ENCODE measurements at regions not wholly inside any gene's neighbourhood (a gene's known extent, or its start where the extent isn't known, plus 50 kb on each side); places are given as distances from the start of the nearest gene placed in this dataset.

- H3K27ac ChIP-seq = no peak overlapping the region
- TF ChIP-seq CTCF (IDR thresholded peaks at IDR 0.05) (no peak), ZFX (IDR thresholded peaks at IDR 0.05; ENCODE audit: borderline replicate concordance) (no peak)
Observed at GRCh38 chr18:44259610-44260009, 421.1 kb upstream of the SETBP1 start.

- no peak overlapping the region for H3K27ac ChIP-seq
- TF ChIP-seq CTCF (IDR thresholded peaks at IDR 0.05) (no peak), ZFX (IDR thresholded peaks at IDR 0.05; ENCODE audit: borderline replicate concordance) (no peak)
Observed at GRCh38 chr18:44265437-44265836, 415.3 kb upstream of the SETBP1 start.

GRCh38 chr18:44273298-44273697 lies 407.4 kb upstream of the SETBP1 start:
- no peak overlapping the region for H3K27ac ChIP-seq
- TF ChIP-seq ZFX (IDR thresholded peaks at IDR 0.05; ENCODE audit: borderline replicate concordance) (no peak), CTCF (IDR thresholded peaks at IDR 0.05) (no peak)

- TF ChIP-seq ZFX (IDR thresholded peaks at IDR 0.05; ENCODE audit: borderline replicate concordance) (no peak), CTCF (IDR thresholded peaks at IDR 0.05) (no peak)
- H3K27ac ChIP-seq = no peak overlapping the region
Observed at GRCh38 chr18:44280479-44280878, 400.2 kb upstream of the SETBP1 start.

GRCh38 chr18:44286049-44286448 lies 394.6 kb upstream of the SETBP1 start:
- TF ChIP-seq ZFX (IDR thresholded peaks at IDR 0.05; ENCODE audit: borderline replicate concordance) (no peak), CTCF (IDR thresholded peaks at IDR 0.05) (no peak)
- no peak overlapping the region for H3K27ac ChIP-seq

- H3K27ac ChIP-seq = no peak overlapping the region
- no peak for TF ChIP-seq CTCF (IDR thresholded peaks at IDR 0.05)
- TF ChIP-seq ZFX (IDR thresholded peaks at IDR 0.05; ENCODE audit: borderline replicate concordance) = no peak
Observed at GRCh38 chr18:44290366-44290977, 390.2 kb upstream of the SETBP1 start.

GRCh38 chr18:44298566-44298965 lies 382.1 kb upstream of the SETBP1 start:
- no peak for TF ChIP-seq ZFX (IDR thresholded peaks at IDR 0.05; ENCODE audit: borderline replicate concordance)
- TF ChIP-seq CTCF (IDR thresholded peaks at IDR 0.05) = no peak
- H3K27ac ChIP-seq = no peak overlapping the region
